Dermis blood vessel endothelial cell (primary cell): ENCODE measurements at regions not wholly inside any gene's neighbourhood (a gene's known extent, or its start where the extent isn't known, plus 50 kb on each side); places are given as distances from the start of the nearest gene placed in this dataset.

ENCODE experiments used
- DNase-seq: peaks from one replicate; pipeline ENCODE4 v3.0.0; 2010

DNA sequence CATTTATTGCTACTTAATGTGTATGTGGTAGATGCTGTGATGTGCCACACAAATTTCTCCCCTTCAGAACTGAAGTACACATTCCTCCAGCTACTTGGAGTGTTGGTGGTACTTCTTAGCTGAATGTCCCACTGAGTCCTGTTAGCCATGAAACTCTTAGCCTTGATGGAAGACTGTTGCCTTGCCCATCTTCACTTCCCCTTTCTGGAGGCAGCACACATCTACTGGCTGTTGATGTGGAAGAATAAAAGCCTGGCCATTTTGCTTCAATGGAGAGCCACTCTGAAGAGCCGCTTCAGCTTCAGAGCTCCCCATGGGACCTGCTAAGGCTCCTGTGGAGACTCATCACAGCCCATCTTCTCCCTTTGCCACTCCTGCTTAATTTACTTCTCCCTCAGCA lies 157.7 kb upstream of the PITX2 start:
- no peak for DNase-seq

DNA sequence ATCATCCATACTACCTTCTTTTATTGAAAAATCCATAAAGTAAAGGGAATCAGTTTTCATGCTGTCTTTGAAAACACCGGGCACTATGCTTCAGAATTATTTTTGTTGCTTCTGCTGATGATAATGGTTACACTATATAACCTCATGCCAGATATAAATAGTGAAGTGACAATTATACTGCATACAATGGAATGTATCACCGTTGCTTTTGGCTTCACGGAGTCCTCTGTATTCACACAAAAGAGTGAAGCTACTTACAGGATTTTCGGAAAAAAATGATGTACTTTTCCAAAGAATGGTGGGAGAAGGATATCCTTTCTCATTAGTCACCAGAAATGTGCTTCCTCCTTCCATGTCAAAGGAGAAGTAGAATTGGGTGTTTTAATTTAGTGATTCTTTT lies 159.1 kb upstream of the PITX2 start:
- DNase-seq: peak; percentile 8

- DNase-seq: no peak
Measured at GRCh38 chr4:110787109-110787508, 164.2 kb upstream of the PITX2 start.

DNA sequence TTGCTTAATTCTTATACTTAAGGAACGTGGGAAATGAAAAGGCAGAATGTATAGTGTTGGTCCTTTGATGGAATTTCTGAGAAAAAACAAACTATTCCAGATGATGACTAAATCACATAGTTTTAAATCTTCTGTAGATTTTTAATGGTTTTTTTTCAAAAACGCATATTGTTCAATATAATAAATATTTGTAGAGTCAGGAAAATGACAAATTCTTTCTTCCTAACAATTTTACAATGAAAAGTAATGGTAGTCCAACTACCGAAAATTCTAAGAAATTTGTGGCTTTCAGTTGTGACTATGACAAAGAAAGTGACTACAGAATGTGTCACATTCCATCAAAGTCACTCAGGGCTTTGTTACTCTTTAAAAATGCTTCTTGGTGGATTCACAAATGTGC lies 164.8 kb upstream of the PITX2 start:
- DNase-seq: no peak

GRCh38 chr4:110788302-110788701 lies 165.4 kb upstream of the PITX2 start:
- no peak for DNase-seq

GRCh38 chr4:110792036-110792435 lies 169.2 kb upstream of the PITX2 start:
- DNase-seq: no peak

GRCh38 chr4:110793381-110793801 lies 170.5 kb upstream of the PITX2 start:
- no peak for DNase-seq

DNA sequence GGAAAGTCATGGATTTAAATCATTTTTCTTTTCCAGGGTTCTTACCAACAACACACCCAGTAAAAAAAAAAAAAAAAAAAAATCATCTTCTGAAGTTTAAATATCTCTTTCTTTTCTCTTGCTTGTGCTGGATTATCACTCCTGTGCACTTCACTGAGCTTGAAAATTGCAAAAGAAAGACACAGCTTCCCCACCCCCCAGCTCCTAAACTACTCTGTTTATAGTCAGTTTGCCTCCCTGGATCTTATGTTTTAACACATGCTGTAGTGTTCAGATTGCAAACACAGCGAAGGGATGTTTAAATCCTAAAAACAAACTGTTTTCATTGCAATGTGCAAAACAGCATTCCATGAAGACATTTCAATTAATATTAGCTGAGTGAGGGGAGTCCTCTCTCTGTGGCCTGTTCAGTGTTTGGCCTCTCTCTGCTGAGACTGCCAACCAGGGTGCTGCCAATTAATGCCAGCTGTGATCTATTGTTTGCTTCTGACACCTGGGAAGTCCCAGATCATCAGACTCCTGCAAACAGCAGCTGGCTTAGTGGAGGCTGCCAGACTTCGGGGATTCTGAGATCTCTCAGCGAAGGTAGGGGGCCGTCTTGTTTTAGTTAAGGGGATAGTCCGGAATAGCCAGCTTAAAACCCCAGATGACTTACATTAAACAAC lies 171.1 kb upstream of the PITX2 start:
- no peak for DNase-seq

GRCh38 chr4:110795971-110796370 lies 173.1 kb upstream of the PITX2 start:
- DNase-seq: no peak

GRCh38 chr4:110797486-110797885 lies 174.6 kb upstream of the PITX2 start:
- no peak for DNase-seq

DNA sequence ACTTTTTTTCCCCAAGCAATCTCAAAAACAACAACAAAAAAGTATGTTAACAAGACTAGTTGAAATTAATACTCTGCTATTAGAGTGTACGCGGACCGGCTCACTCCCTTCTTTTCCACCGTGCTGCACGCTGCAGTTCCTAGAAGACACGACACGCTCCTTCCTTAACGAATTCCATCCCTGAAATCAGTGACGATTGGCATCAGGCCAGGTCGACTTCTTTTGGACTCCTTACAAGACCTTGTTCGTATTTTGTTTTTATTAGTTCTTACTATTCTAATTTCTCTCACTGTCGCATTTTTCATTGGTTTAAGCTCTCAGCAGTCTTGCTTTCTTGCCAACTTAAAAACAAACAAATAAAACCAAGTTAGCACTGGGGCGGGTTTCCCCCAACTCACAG lies 175.8 kb upstream of the PITX2 start:
- no peak for DNase-seq

DNA sequence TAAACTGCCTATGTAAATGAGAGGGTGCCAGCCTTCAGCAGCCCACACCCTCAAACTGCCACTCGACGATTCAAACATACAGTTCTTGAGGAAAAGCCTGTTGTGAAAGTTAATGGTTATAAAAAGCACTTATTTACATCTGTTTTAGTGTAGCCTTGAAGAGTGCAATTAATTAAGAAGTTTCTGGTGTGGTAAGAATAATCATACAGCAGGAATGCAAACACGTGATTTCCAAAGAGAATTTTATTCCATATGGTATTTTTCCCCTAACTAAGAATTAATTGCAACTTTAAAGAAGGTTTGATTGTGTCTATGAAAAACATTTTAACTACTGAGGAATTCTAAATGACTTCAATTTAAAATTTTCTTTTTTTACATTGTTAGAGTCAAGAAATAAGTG lies 176.3 kb upstream of the PITX2 start:
- no peak for DNase-seq

- no peak for DNase-seq
Measured at GRCh38 chr4:110801591-110801990, 178.7 kb upstream of the PITX2 start.

- DNase-seq: no peak
Measured at GRCh38 chr4:110808351-110808878, 185.5 kb upstream of the PITX2 start.

DNA sequence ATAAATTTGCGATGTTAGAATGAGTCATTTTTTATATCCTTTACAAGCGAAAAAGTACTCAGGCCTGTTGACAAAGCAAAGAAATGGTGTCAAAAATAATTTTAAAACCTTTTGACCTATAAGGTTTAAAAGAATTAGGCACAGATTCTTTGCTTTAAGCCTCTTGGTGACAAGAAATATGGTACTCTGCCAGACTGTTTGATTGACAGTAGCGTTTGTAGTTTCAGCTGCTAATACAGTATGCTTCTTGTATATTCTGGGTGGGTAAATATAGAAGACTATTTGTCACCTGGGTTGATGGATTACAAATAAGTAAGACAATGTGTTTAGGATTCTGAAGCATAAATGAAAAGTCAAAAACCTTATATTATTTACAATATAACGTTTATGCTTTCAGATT lies 193.1 kb upstream of the PITX2 start:
- DNase-seq: no peak

DNA sequence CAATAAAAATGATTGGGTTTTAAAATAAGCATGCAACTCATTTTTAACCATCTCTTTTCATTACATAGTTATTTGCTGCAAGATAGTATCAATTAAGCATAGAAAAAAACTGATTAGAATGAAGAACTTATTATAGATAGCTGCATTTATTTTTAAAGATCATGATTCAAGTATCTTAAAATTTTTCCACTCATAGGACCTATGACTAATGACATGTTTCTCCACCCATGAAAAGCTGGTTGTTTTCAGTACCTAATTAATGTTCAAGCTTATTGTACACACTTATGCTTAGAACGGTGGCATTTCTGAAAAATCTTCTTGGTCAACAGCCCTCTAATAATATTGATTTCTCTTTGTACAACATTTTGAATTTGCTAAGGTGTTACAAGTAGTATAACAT lies 193.5 kb upstream of the PITX2 start:
- DNase-seq: no peak

DNA sequence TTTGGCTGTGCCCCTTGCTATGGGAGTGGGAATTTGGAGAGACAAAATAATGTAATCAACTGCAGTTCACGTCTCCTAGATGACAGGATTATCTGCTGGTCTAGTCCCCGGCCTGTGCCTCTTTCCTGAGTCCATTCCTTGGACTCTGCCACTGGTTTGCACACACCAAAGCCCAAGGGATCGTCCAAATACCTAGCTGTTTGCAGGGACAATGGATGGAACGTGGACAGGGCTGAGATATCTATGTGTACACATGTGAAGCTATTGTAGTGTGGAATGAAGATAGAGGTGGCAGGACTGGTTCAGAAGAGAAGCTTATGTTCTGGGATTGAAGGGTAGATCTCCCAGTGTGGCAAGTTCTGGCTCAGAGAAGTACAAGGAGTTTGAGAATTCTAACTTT lies 198.3 kb upstream of the PITX2 start:
- DNase-seq: no peak

DNA sequence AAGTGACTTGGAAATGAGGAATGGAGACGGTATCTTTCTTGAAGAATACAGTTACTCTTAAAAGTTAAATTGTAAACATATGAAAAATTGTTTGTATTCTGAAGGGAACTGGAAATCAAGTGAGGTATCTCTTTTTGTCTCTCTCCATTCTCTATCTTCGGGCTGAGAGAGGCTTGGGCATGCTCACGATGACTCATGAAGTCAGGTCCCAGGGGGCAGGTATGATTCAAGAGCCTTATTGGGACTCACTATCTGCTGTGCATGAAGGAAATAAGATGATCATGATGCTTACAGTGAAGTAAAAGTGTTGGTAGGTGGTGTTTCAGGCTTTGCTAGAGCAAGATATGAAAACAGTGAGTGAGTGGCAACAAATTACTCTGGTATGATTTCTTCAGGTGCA lies 200.4 kb upstream of the PITX2 start:
- no peak for DNase-seq

DNA sequence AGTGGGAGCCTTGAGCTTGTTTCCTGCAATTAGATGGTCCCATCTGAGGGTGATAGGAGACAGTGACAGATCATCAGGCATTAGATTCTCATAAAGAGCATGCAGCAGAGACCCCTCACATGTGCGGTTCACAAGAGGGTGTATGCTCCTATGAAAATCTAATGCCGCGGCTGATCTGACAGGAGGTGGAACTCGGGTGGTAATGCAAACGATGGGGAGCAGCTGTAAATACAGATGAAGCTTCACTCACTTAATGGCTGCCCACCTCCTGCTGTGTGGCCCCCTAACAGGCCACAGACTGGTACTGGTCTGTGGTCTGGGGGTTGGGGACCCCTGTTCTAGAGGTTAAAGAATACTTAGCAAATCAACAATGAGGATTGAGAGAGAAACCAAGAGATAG lies 201.5 kb upstream of the PITX2 start:
- DNase-seq: no peak

DNA sequence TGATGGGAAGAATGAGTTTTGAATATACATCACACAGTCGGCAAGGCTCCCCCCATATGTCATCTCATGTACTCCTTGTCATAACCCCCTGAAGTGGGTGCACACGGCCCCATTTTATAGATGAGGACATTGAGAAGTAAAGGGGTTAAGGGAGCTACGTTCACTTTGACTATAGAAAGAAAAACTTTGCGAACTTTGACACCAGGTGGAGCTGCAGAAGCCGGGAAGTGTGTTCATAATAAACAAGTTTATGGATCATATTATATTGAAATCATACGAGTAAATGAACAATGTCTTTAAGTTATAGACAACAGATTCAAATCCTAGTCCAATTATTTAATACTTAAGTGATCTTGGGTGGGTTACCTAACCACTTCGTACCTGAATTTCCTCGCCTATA lies 203.8 kb upstream of the PITX2 start:
- DNase-seq: no peak

DNA sequence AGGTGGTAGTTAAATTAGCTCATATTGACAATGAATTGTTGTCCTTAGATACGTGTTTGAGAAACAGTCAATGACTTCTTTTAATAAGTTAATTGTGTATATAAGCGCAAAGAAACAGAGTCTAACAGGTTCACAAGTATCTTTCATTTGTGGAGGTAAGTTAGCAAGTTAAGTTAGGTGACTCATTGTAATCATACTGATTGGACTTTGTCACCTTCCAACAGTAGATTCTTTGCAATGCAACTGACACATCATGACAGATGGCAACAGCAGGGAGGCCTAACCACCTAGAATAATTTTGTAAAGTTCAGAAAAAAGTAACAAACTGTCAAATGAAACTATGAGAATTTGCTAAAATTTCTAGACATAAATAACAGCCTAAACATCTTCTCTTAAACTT lies 207.6 kb upstream of the PITX2 start:
- DNase-seq: no peak

DNA sequence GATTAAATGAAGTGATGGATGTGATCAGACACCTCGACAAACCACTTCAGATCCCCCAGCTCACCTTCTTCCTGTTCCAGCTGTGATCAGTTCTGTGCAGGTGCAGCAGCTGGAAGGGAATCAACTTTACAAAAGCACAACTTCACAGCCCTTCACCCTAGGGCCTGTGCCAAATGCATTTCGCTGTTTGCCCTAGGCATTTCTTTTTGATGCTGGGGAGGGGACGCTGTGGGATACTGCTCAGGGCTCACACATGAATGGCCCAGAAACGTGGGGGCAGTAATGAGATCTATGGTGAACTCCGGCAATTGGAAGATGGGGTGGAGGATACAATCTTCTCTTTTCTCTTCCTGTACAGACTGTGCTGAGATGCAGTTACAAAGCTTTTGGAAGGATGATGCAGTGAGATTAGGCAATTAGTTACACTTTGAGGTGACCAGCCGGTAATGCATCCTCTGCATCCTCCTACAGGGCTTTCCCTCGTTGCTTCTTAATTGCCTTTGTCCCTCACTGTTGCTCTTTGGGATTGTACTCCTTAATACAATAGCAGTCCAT lies 215.1 kb upstream of the PITX2 start:
- DNase-seq: no peak

DNA sequence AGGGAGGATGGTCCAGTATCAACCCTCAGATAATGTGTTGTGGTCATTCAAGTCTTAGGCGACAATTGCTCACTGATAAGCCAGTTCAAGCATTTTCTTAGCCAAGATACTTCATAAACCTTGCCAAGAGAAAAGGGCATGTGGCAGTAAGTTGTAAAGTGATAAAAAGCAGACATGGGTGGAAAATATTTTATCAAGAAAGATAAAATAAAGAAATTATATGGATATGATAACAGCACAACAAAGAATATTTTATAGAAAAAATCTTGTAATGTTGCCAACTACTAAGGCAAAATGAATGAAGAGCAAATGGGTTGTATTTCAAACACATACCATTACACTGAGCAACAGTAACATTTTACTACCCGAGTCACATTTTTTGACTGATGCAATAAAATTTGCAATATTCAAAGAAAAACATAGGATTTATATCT lies 217.4 kb upstream of the PITX2 start:
- DNase-seq: no peak

GRCh38 chr4:110848787-110849186 lies 225.9 kb upstream of the PITX2 start:
- no peak for DNase-seq

GRCh38 chr4:110849461-110849860 lies 226.6 kb upstream of the PITX2 start:
- no peak for DNase-seq
